ENCODE measurements at regions not wholly inside any gene's neighbourhood (a gene's known extent, or its start where the extent isn't known, plus 50 kb on each side); places are given as distances from the start of the nearest gene placed in this dataset.

DNA sequence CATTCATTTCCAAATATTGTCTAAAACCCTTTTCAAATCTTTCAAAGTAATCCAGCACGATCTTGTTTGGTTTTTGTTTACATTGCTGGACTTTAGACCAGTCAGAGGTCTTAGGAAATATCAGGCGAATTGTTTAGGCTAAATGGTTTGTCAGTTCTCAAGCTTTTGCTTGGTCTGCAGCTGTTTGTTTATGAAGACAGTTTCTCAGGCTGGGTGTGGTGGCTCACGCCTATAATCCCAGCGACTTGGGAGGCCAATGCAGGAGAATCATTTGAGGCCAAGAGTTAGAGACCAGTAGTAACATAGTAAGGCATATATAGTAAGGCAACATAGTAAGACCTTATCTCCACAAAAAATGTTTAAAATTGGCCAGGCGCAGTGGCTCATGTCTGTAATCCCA, 77.5 kb downstream of the DNTTIP2 start:
- TF ChIP-seq, protein P1, sequence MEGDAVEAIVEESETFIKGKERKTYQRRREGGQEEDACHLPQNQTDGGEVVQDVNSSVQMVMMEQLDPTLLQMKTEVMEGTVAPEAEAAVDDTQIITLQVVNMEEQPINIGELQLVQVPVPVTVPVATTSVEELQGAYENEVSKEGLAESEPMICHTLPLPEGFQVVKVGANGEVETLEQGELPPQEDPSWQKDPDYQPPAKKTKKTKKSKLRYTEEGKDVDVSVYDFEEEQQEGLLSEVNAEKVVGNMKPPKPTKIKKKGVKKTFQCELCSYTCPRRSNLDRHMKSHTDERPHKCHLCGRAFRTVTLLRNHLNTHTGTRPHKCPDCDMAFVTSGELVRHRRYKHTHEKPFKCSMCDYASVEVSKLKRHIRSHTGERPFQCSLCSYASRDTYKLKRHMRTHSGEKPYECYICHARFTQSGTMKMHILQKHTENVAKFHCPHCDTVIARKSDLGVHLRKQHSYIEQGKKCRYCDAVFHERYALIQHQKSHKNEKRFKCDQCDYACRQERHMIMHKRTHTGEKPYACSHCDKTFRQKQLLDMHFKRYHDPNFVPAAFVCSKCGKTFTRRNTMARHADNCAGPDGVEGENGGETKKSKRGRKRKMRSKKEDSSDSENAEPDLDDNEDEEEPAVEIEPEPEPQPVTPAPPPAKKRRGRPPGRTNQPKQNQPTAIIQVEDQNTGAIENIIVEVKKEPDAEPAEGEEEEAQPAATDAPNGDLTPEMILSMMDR (IDR thresholded peaks at IDR 0.05): no peak
- H3K36me3 ChIP-seq: no peaks in the 10 kb centered on the region
- H3K27me3 ChIP-seq: no peaks in the 10 kb centered on the region
- no peak overlapping the region for H3K27ac ChIP-seq
- no peak for DNase-seq
- intact Hi-C loops (cut with DNase I; ENCODE audit: low total_unique reads): no loop called here
- H3K4me3 ChIP-seq: no peak overlapping the region
- H3K9me3 ChIP-seq: no peaks in the 10 kb centered on the region
- peaks cover 0 to 24% (median 7%) of the 10 kb centered on the region in 4 donors for H3K4me1 ChIP-seq

DNA sequence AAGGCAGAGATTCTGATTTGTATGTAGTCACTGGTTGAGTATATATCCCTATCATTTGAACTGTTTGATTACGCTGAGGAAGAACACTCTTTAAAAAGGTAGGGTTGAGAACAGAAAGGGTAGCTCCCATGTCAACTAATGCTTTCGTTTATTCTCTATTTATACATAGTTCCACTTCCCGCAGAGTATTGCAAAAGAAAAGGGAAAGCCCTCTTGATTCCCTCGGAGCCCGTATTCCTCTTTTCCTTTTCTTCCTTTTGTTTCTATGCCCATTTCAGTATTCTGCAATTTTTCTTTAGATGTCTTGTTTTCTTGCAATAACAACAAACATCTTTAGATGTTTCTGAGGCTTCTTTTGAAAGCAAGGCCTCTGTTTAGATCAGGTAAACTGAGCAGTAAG, 78.2 kb downstream of the DNTTIP2 start:
- Histone ChIP-seq H3K9me3 (no peaks in the 10 kb centered on the region), H3K27ac (no peak overlapping the region), H3K36me3 (no peaks in the 10 kb centered on the region), H3K4me1 (peaks cover 0 to 24% (median 7%) of the 10 kb centered on the region in 4 donors), H3K4me3 (no peak overlapping the region), H3K27me3 (no peaks in the 10 kb centered on the region)
- intact Hi-C loops (cut with DNase I; ENCODE audit: low total_unique reads): no loop called here
- no peak for DNase-seq
- TF ChIP-seq, protein P1 (IDR thresholded peaks at IDR 0.05): no peak

DNA sequence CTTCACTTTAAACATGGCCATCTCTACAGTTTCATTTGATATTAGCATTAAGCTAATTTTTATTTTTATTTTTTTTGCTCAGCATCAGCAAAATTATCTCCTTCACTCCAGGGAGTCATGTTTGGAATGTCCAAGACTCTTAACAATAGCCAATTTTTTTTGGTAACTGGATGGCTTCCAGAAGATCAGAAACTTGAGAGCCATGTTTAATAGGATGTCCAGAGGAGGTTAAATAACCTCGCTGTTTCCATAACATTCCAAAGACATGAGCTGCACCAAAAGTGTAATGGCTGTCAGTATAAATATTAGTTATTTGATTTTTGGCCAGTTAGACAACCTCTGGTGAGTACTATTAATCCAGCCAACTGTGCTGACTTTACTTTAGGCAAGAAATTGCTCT, 80.7 kb downstream of the DNTTIP2 start:
- Histone ChIP-seq H3K9me3 (no peaks in the 10 kb centered on the region), H3K36me3 (no peaks in the 10 kb centered on the region), H3K27me3 (no peaks in the 10 kb centered on the region), H3K4me3 (no peak overlapping the region), H3K4me1 (peaks cover 0 to 15% (median 6%) of the 10 kb centered on the region in 4 donors), H3K27ac (no peak overlapping the region)
- TF ChIP-seq, protein P1 (IDR thresholded peaks at IDR 0.05): no peak
- DNase-seq: no peak
- intact Hi-C loops (cut with DNase I; ENCODE audit: low total_unique reads): no loop called here

DNA sequence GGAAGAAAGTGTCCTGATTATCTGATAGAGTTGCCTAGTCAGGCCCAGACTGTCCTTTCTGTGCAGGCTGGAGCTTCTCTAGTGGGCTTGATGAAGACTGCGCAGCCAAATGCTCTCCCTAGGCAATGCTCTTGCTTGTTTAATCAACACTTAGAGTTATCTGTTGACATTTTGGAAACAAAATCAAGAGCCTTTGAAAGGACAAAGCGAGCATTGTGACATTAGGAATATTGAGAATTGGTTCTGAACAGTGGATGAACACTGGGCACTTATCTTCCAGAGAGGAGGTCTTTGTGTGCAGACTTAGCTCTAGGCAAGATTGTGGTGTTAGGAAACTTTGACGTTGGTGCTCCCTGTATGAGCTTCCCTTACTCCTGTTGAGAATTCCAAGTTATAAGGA, 94.5 kb downstream of the DNTTIP2 start:
- Histone ChIP-seq H3K27ac (no peak overlapping the region), H3K36me3 (no peaks in the 10 kb centered on the region), H3K4me1 (peaks cover 0 to 3% (median 0%) of the 10 kb centered on the region in 4 donors), H3K9me3 (peaks cover 0 to 10% (median 7%) of the 10 kb centered on the region in 3 donors), H3K27me3 (no peaks in the 10 kb centered on the region), H3K4me3 (no peak overlapping the region)
- intact Hi-C loops (cut with DNase I; ENCODE audit: low total_unique reads): no loop called here
- no peak for DNase-seq
- TF ChIP-seq, protein P1 (IDR thresholded peaks at IDR 0.05): no peak

DNA sequence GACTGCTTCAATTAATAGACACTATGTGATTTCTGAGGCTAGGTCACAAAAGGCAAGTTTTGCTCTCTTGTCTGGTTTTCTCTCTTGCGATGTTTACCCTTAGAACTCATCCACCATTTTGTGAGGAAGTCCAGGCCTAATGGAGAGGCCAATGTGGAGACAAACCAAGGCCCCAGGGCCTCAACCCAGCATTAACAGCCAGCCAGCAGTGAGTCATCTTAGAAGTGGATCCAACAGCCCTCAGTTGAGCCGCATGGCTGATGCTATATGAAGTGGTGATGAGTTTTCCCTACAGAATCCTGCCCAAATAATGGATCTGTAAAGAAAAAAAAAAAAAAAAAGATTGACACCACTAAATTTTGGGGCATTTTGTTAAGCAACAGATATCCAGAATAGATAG, 95.1 kb downstream of the DNTTIP2 start:
- intact Hi-C loops (cut with DNase I; ENCODE audit: low total_unique reads): no loop called here
- Histone ChIP-seq H3K27ac (no peak overlapping the region), H3K9me3 (peaks cover 0 to 6% (median 5%) of the 10 kb centered on the region in 3 donors), H3K36me3 (no peaks in the 10 kb centered on the region), H3K27me3 (no peaks in the 10 kb centered on the region), H3K4me1 (peaks cover 0 to 3% (median 0%) of the 10 kb centered on the region in 4 donors), H3K4me3 (no peak overlapping the region)
- no peak for DNase-seq
- TF ChIP-seq, protein P1 (IDR thresholded peaks at IDR 0.05): no peak
